GM21717 (cell line): ENCODE measurements at regions not wholly inside any gene's neighbourhood (a gene's known extent, or its start where the extent isn't known, plus 50 kb on each side); places are given as distances from the start of the nearest gene placed in this dataset.

Experiments used
- ATAC-seq: cut with Tn5 transposase; IDR thresholded peaks from one replicate; pipeline ENCODE4 v1.9.1; 2021; ENCODE audit warnings: mild to moderate bottlenecking, moderate library complexity; ENCODE audit not compliant: unreplicated experiment

DNA sequence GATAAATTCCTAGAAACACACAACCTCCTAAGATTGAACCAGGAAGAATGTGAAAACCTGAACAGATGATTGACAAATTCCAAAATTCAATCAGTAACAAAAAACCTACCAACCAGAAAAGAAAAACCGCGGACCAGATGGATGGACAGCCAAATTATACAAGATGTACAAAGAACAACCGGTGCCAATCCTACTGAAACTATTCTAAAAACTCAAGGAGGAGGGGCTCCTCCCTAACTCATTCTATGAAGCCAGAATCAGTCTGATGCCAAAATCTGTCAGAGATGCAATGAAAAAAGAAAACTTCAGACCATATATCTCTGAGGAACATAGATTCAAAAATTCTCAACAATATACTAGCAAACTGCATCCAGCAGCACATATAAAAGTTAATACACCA, 262.4 kb upstream of the DAB1 start:
- no peak for ATAC-seq

DNA sequence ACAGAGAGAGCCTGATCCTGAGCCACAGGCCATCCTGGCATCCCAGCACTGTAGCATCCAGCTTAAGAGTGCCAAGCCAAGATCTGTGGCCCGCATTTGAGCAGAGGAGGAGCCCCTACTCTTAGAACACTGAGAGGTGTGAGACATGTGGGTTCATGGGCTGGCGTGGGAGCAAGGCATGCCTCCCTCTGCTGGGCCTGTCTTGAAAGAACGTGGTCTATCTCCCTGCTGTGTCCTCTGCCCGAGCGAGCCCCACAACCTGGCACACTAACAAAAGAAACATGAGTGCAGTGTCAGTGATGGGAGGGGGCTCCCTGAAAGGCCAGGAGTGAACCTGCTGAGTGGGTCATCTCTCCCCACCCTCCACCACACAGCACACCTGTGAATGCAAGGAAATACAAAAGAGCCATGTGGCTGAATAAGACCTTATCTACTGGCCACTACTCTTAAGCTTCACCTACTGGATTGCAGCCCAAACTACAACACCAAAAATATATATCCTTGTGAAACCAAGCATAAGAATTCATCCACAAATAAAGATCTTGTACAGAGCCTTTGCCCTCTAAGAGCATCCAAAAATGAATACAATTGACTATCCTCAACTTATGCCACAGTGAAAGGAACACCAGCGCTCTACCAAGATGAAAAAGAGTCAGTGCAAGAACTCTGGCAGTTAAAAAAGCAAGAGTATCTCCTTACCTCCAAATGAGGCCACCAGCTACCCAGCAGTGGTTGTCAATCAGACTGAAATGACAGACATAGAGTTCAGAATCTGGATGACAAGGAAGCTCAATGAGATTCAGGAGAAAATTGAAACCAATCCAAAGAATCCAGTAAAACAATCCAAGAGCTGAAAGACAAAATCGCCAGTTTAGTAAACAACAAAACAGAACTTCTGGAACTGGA, 259.4 kb upstream of the DAB1 start:
- ATAC-seq: no peak

DNA sequence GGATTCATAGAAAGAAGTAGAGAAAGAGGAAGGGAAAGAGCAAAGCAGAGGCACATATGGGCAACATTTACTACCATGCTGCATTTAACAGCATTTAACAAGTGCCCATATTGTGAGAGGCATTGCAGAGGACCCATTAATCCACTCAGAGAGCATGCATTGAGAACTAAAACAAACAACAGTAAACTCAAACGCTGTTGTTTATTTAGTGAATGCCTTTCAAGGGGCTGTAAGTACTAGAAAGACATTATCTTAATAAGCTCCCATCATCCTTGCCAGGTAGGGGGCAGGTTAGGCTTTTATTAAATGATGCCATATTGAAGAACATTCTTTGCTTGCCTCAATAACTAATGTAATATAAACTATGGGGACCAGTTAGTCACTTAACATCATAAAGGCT, 254.3 kb upstream of the DAB1 start:
- ATAC-seq: no peak

DNA sequence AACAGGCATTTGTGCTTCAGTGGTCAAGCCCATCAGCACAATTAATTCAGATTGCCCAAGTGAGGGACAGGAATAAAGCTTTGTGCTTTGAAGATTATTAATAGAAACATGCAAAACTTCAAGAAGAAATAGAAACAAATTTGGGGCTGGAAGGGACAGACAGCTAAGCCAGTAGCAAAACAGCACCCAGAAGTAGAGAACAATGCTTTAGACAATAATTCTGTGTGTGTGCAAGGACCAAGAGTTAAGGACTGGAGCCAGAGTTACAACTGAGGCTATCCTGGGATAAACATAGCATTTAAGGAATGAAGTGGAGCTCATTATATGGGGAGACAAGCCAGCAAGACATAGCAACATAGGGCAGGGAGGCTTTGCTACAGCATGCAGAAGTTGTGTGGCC, 251.9 kb upstream of the DAB1 start:
- ATAC-seq: no peak

DNA sequence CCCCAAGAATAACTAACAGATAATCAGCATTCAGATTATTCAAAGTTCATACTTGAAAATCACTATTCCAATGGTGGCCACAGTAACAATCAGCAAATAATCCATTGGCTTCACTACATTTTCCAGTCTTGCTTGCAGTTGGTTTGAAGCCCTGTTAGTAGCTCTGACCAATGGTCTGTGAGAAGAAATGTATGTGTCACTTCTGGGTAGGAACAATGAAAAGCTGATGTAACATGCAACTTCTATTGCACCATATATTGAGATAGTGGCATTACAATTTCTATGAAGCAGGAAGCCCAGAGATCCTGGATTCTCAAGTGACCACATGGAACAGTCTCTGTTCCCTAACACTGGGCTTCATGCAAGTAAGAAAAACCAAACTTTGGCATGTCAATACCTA, 250.9 kb upstream of the DAB1 start:
- ATAC-seq: no peak

- no peak for ATAC-seq
These were observed 248.7 kb upstream of the DAB1 start for GRCh38 chr1:57672346-57673140.

DNA sequence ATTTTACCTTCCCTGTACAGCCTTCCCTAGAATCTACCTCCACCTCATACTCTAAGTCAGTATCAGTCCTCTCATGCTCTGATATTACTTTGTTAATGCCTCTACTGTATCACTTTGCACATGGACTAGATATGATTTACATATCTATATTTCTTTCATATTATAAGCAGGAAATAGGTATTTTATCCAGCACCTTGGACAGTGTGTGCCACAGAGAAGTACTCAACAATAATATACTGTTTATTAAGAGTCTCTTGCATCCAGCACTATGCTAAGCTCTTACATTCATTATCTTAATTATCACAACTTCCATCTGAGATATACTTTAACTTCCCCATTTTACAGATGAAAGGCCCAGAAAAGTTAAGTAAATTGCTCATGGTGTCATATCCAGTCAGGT, 247.9 kb upstream of the DAB1 start:
- ATAC-seq: no peak

DNA sequence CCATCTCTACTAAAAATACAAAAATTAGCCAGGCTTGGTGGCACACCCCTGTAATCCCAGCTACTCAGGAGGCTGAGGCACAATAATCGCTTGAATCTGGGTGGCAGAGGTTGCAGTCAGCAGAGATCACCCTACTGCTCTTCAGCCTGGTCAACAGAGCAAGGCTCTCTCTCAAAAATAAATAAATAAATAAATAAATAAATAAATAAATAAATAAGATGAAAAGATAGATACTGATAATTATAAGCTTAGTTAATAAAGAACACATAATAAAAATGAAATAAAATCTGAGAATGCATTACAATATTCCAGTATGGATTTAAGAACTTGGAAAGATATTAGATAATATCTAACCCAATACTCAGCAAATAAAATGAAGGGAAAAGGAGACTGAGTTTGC, 235.9 kb upstream of the DAB1 start:
- ATAC-seq: no peak

- no peak for ATAC-seq
These were observed 231.3 kb upstream of the DAB1 start for GRCh38 chr1:57655161-57655560.

- no peak for ATAC-seq
These were observed 220.8 kb upstream of the DAB1 start for GRCh38 chr1:57644667-57645066.

GRCh38 chr1:57638239-57638638, 214.4 kb upstream of the DAB1 start:
- no peak for ATAC-seq

- ATAC-seq: no peak
These were observed 213.3 kb upstream of the DAB1 start for GRCh38 chr1:57637155-57637554.

DNA sequence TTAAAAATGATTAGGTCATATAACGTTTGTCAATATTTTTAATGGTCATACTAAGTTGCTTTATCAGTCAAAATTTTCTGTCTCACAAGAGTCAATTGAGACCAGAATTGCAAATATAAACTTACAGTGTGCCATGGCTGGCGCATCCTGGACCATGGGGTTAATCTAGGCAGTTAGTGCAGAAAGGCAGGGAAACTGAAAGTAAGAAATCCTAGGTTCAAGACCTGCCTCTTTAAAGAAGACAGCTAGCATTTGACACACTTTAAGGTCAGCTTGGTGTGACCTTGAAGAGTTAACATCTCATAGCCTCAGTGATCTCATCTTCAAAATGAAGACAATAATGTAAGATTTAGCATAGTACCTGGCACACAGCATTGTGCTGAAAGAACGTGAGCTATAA, 210.0 kb upstream of the DAB1 start:
- no peak for ATAC-seq

DNA sequence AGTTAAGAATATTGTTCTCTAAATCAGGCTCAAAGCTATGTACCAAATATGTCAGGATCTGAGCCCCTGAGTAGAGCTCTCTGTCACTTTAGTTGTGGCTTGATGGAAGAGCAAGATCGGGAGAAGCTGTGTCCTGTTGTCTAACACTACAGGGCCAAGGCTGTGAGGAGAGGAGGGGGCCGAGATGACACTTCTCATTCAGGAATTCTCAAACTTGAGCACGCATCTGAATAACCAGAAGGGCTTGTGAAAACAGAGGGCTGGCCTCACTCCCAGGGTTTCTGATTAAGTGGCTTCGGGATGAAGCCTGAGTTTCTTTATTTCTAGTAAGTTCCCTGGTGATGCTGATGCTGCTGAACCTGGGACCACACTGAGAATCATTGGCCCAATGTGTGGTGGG, 209.2 kb upstream of the DAB1 start:
- ATAC-seq: no peak

DNA sequence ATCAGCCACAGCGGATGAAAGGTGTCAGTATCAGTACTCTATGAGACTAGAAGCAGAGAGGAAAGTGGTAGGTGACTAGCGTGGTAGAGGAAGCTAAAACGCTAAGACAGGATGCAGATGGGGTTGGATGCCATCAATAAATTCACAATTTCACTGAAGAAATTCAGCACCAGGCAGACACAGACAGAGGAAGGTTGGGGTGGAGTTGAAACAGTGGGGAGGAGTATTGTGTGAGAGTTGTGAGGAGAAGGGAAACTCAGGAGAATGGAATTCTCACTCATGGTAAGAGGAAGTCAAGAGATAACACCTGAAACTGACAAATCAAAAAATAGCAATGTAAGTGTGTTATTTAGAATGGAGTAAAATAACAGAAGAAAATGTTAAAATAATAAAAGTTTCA, 208.5 kb upstream of the DAB1 start:
- no peak for ATAC-seq

DNA sequence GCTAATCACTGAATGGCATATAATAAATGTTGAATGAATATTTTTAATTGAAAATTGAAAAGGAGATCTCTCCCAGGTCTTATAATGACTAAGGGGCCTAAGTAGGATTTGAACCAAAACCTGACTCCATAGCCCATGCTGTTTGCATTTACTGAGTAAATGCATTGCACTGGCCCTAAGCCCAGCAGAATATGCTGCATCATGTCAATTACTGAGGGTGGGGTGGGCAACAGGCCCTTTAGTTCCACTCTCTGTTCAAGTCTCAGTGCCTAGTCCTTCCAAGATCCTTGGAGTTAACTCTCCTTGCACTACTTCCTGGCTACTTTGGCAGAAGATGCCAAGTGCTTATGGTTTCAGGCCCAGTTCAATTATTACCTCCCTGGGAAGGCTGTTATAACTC, 203.8 kb upstream of the DAB1 start:
- no peak for ATAC-seq

GRCh38 chr1:57623791-57624538, 200.1 kb upstream of the DAB1 start:
- no peak for ATAC-seq

- no peak for ATAC-seq
These were observed 199.4 kb upstream of the DAB1 start for GRCh38 chr1:57623039-57623790.

GRCh38 chr1:57621776-57622175, 197.9 kb upstream of the DAB1 start:
- no peak for ATAC-seq

- ATAC-seq: no peak
These were observed 196.7 kb upstream of the DAB1 start for GRCh38 chr1:57620605-57621004.

- no peak for ATAC-seq
These were observed 193.1 kb upstream of the DAB1 start for GRCh38 chr1:57616921-57617320.
